Activated B cell treated with CpG ODN at 0.5 μM for 24 hours (primary cell): ENCODE measurements at regions not wholly inside any gene's neighbourhood (a gene's known extent, or its start where the extent isn't known, plus 50 kb on each side); places are given as distances from the start of the nearest gene placed in this dataset.

Source experiments
- ATAC-seq: fragments of 200-7000 bp; cut with Tn5 transposase; one replicate; pipeline ENCODE4 v1.10.0; 2021; ENCODE audit warnings: low read depth, mild to moderate bottlenecking, moderate library complexity
- CTCF ChIA-PET: fragments of 350-600 bp; sonication (Branson Sonifier 250); formaldehyde crosslinking; loops from one replicate; lab custom pipeline; 2021; ENCODE audit warnings: antibody characterized with exemption; lab: Charles Lee
- POLR2A ChIA-PET: fragments of 350-600 bp; sonication (Branson Sonifier 250); formaldehyde crosslinking; loops from one replicate; lab custom pipeline; 2021; ENCODE audit warnings: antibody characterized with exemption; lab: Charles Lee
- DNase-seq: peaks from one replicate; pipeline ENCODE4 v3.0.0; 2022
- H3K27ac Mint-ChIP-seq: one replicate; pipeline ENCODE4 v1.8.0; 2020; ENCODE audit warnings: mixed read lengths
- H3K27me3 Mint-ChIP-seq: one replicate; pipeline ENCODE4 v1.8.0; 2021; ENCODE audit warnings: mixed read lengths
- H3K36me3 Mint-ChIP-seq: one replicate; pipeline ENCODE4 v1.8.0; 2021; ENCODE audit warnings: low read depth, mixed read lengths
- H3K4me1 Mint-ChIP-seq: one replicate; pipeline ENCODE4 v1.8.0; 2021; ENCODE audit warnings: mixed read lengths
- H3K4me3 Mint-ChIP-seq: one replicate; pipeline ENCODE4 v1.8.0; 2020; ENCODE audit warnings: mild to moderate bottlenecking, mixed read lengths
- H3K9me3 Mint-ChIP-seq: one replicate; pipeline ENCODE4 v1.8.0; 2020; ENCODE audit warnings: mixed read lengths
- intact Hi-C: fragments of 100-400 bp; cut with micrococcal nuclease; formaldehyde crosslinking; loops from one replicate; pipeline ENCODE4 v1.15.1; 2024
- TF ChIP-seq, protein P1 (sequence below): fragments of 200-600 bp; IDR thresholded peaks from one replicate; pipeline ENCODE4 v1.8.0; 2022; ENCODE audit warnings: antibody characterized with exemption, mild to moderate bottlenecking

DNA sequence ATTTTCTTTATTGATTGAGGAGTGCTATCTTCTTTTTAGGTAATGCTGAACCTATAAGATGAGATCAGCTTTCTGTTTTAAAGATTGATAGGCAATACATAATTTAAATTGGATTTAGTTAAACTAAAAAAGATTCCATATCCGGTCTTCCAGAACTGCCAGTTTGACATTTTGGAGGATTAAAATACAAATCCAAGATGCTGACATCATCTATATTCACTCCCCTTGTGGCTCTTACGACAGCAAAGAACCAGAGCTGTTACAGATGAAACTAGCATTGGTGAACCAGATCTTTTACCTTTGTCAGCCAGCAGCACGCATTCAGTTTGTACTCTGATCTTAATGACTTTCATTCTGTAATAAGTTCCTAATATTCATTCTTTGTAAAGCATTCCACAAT, 218.7 kb downstream of the ZIC4 start:
- ATAC-seq = no peak
- Mint-ChIP-seq H3K27me3 (no peaks in the 10 kb centered on the region), H3K4me3 (no peak overlapping the region), H3K36me3 (no peaks in the 10 kb centered on the region), H3K4me1 (no peaks in the 10 kb centered on the region), H3K27ac (no peak overlapping the region), H3K9me3 (no peaks in the 10 kb centered on the region)
- no peak for DNase-seq
- ChIA-PET CTCF (no interaction called here), POLR2A (no interaction called here)
- intact Hi-C loops = no loop called here
- TF ChIP-seq, protein P1, sequence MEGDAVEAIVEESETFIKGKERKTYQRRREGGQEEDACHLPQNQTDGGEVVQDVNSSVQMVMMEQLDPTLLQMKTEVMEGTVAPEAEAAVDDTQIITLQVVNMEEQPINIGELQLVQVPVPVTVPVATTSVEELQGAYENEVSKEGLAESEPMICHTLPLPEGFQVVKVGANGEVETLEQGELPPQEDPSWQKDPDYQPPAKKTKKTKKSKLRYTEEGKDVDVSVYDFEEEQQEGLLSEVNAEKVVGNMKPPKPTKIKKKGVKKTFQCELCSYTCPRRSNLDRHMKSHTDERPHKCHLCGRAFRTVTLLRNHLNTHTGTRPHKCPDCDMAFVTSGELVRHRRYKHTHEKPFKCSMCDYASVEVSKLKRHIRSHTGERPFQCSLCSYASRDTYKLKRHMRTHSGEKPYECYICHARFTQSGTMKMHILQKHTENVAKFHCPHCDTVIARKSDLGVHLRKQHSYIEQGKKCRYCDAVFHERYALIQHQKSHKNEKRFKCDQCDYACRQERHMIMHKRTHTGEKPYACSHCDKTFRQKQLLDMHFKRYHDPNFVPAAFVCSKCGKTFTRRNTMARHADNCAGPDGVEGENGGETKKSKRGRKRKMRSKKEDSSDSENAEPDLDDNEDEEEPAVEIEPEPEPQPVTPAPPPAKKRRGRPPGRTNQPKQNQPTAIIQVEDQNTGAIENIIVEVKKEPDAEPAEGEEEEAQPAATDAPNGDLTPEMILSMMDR = no peak

DNA sequence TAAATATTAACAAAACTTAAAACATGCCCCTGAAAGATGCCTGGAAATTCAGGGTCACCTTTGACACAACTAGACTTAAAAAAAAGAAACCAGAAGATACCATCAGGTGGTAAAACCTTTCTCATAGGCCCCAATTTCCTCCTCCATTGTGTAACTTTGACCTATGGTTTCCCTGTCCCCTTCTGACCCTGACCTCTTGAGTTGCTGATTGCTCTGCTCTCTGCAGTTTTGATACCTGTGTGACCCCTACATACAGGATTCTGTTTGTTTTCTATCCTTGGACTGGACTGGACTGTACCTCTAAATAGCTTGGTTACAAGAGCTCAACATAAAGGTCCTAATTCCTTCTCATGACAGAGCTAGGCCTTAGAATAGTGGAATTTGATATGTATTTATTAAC, 220.6 kb downstream of the ZIC4 start:
- H3K4me1 Mint-ChIP-seq = no peaks in the 10 kb centered on the region
- no peaks in the 10 kb centered on the region for H3K36me3 Mint-ChIP-seq
- ChIA-PET POLR2A (no interaction called here), CTCF (no interaction called here)
- DNase-seq = no peak
- TF ChIP-seq, protein P1 = no peak
- no peak overlapping the region for H3K27ac Mint-ChIP-seq
- no peaks in the 10 kb centered on the region for H3K27me3 Mint-ChIP-seq
- H3K9me3 Mint-ChIP-seq = no peaks in the 10 kb centered on the region
- no peak for ATAC-seq
- H3K4me3 Mint-ChIP-seq = no peak overlapping the region
- intact Hi-C loops = no loop called here

DNA sequence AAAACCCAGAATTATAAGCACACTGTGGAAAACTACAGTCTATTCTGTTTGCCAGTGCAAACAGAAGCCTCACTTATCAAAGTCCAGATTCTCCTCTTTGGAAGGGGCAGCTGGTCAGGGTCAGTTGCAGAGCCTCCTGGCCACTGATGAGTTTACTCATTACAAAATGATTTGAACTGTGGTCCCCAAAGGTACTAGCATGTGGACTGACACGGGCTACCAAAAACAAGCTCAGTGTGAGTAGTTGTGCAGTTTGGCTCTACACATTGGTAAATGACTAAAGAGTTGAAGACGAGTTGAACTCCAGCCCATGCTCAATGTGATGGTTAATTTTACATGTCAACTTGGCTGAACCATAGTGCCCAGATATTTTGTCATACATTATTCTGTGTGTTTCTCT, 221.5 kb downstream of the ZIC4 start:
- Mint-ChIP-seq H3K27ac (no peak overlapping the region), H3K36me3 (no peaks in the 10 kb centered on the region), H3K9me3 (no peaks in the 10 kb centered on the region), H3K4me1 (no peaks in the 10 kb centered on the region), H3K4me3 (no peak overlapping the region), H3K27me3 (no peaks in the 10 kb centered on the region)
- ATAC-seq (no peak), DNase-seq (no peak)
- POLR2A ChIA-PET = no interaction called here
- CTCF ChIA-PET = no interaction called here
- intact Hi-C loops = no loop called here
- TF ChIP-seq, protein P1 = no peak

DNA sequence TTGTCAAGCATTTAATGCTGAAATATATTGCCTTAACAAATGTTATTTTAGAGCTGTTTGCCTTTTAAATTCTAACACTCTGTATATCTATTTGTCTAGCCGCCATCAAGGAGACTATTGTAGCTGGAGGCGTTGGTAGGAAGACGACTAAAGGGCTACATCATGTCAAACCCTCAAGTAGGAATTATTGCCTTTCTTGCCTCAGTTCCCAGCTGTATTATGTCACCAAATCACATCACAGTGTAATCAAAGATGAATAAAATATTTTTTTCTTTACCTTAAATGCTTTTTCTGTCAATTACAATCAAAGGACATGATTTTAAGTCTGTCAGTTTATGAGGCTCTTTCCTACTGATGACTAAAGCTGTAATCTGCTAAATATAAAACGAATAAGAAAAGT, 233.1 kb downstream of the ZIC4 start:
- CTCF ChIA-PET = no interaction called here
- Mint-ChIP-seq H3K4me1 (no peaks in the 10 kb centered on the region), H3K9me3 (peaks cover 2% of the 10 kb centered on the region), H3K27ac (no peak overlapping the region), H3K36me3 (no peaks in the 10 kb centered on the region), H3K4me3 (no peak overlapping the region), H3K27me3 (no peaks in the 10 kb centered on the region)
- ATAC-seq = no peak
- DNase-seq = no peak
- POLR2A ChIA-PET = no interaction called here
- intact Hi-C loops = no loop called here
- TF ChIP-seq, protein P1 = no peak

DNA sequence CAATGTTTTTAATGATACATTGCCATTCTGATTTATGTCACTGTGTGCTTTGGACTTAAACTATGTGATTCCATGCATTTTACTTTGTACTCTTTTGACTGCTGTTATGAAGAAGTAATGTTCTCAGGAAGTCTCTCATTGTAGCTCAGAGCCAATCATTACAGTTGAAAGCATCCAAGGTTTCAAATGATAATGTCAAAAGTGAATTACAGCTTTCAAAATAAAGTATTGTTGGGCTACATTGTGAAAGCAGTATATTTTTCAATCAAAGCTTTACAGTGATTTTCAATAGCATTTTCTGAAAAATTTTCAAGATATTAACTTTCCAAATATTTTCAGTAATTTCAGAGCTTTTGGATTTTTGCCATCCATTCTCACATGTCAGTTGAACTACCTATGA, 243.6 kb downstream of the ZIC4 start:
- no peak overlapping the region for H3K27ac Mint-ChIP-seq
- intact Hi-C loops = no loop called here
- no peaks in the 10 kb centered on the region for H3K27me3 Mint-ChIP-seq
- ATAC-seq (no peak), DNase-seq (no peak)
- no peak overlapping the region for H3K4me3 Mint-ChIP-seq
- no peaks in the 10 kb centered on the region for H3K36me3 Mint-ChIP-seq
- H3K9me3 Mint-ChIP-seq = peaks cover 5% of the 10 kb centered on the region
- POLR2A ChIA-PET = no interaction called here
- TF ChIP-seq, protein P1 = no peak
- CTCF ChIA-PET = no interaction called here
- H3K4me1 Mint-ChIP-seq = no peaks in the 10 kb centered on the region
